ENCODE measurements at regions not wholly inside any gene's neighbourhood (a gene's known extent, or its start where the extent isn't known, plus 50 kb on each side); places are given as distances from the start of the nearest gene placed in this dataset.

DNA sequence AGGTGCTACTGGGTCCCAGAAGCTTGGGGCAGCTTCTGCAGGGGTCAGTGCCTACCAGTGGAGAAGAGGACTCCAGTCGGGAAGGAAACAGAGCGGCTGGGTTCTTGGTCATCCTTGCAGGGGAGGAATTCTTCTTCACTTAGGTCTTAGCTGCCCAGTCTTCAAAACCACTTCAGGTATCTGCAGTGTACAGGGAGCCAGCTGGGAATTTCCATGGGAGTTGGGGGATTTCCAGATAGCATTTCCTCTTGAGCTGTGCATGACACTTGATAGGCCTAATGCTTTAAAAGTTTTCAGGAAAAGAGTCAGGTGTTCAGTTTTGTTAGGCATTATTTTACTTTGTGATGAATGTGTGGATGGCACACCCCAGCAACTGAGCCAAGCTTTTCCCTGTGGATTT, 58.1 kb upstream of the ENPP6 start:
- no peak for DNase-seq (ENCODE audit: low read depth, low spot score)
- in situ Hi-C loops (cut with MboI) = no loop called here
- peak overlapping the region; percentile 81 for H3K27ac ChIP-seq (ENCODE audit: control insufficient read depth, insufficient read depth)
- no peak for TF ChIP-seq ATF7 (IDR thresholded peaks at IDR 0.05; ENCODE audit: low read depth)
- no peak for TF ChIP-seq POU2F2 (IDR thresholded peaks at IDR 0.05; ENCODE audit: borderline replicate concordance, low read depth, low read length)
- no peak for TF ChIP-seq ELK1 (IDR thresholded peaks at IDR 0.05; ENCODE audit: low read depth, low read length)
- no peak for TF ChIP-seq ZNF592 (IDR thresholded peaks at IDR 0.05)
- no peak for TF ChIP-seq MEF2A (IDR thresholded peaks at IDR 0.05; ENCODE audit: insufficient read depth, low read depth, low read length)
- TF ChIP-seq NRF1 (conservative IDR thresholded peaks at IDR 0.05; ENCODE audit: low read depth, low read length) = no peak
- TF ChIP-seq, protein P1, sequence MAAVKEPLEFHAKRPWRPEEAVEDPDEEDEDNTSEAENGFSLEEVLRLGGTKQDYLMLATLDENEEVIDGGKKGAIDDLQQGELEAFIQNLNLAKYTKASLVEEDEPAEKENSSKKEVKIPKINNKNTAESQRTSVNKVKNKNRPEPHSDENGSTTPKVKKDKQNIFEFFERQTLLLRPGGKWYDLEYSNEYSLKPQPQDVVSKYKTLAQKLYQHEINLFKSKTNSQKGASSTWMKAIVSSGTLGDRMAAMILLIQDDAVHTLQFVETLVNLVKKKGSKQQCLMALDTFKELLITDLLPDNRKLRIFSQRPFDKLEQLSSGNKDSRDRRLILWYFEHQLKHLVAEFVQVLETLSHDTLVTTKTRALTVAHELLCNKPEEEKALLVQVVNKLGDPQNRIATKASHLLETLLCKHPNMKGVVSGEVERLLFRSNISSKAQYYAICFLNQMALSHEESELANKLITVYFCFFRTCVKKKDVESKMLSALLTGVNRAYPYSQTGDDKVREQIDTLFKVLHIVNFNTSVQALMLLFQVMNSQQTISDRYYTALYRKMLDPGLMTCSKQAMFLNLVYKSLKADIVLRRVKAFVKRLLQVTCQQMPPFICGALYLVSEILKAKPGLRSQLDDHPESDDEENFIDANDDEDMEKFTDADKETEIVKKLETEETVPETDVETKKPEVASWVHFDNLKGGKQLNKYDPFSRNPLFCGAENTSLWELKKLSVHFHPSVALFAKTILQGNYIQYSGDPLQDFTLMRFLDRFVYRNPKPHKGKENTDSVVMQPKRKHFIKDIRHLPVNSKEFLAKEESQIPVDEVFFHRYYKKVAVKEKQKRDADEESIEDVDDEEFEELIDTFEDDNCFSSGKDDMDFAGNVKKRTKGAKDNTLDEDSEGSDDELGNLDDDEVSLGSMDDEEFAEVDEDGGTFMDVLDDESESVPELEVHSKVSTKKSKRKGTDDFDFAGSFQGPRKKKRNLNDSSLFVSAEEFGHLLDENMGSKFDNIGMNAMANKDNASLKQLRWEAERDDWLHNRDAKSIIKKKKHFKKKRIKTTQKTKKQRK (IDR thresholded peaks at IDR 0.05; ENCODE audit: low read depth, low read length) = no peak
- no peak for TF ChIP-seq FOS (IDR thresholded peaks at IDR 0.05; ENCODE audit: borderline replicate concordance, extremely low read depth, insufficient read length)
- no peak for TF ChIP-seq IKZF1 (conservative IDR thresholded peaks at IDR 0.05)
- no peak for TF ChIP-seq NFYB (IDR thresholded peaks at IDR 0.05; ENCODE audit: insufficient read depth, low read depth, low read length)
- no peak for TF ChIP-seq PML (IDR thresholded peaks at IDR 0.05; ENCODE audit: low read length)
- TF ChIP-seq NR2F1 (conservative IDR thresholded peaks at IDR 0.05) = no peak
- TF ChIP-seq FOXM1 (IDR thresholded peaks at IDR 0.05; ENCODE audit: low read depth, low read length) = no peak
- TF ChIP-seq, protein P2, sequence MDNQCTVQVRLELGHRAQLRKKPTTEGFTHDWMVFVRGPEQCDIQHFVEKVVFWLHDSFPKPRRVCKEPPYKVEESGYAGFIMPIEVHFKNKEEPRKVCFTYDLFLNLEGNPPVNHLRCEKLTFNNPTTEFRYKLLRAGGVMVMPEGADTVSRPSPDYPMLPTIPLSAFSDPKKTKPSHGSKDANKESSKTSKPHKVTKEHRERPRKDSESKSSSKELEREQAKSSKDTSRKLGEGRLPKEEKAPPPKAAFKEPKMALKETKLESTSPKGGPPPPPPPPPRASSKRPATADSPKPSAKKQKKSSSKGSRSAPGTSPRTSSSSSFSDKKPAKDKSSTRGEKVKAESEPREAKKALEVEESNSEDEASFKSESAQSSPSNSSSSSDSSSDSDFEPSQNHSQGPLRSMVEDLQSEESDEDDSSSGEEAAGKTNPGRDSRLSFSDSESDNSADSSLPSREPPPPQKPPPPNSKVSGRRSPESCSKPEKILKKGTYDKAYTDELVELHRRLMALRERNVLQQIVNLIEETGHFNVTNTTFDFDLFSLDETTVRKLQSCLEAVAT (IDR thresholded peaks at IDR 0.05) = no peak
- TF ChIP-seq TAF1 (IDR thresholded peaks at IDR 0.05; ENCODE audit: borderline replicate concordance, low read depth, low read length) = no peak

More for the DNA sequence above, 58.1 kb upstream of the ENPP6 start:
- intact Hi-C loops (cut with micrococcal nuclease; ENCODE audit: unreplicated experiment) = no loop called here
- BruUV-seq (replicated peaks) = no TSS peak
- ATAC-seq (no peak), FAIRE-seq (no peak)
- ChIA-PET RAD21 (ENCODE audit: unreplicated experiment) (interaction anchor here (0.7 to 4.4 kb wide), 3 partner anchors 10 to 54 kb away, joined by 3 to 24 read pairs (median 3); no protein-coding TSS in a partner anchor), POLR2A (interaction anchor here (0.5 to 2.9 kb wide), 3 partner anchors 10 to 102 kb away, joined by 3 to 16 read pairs (median 3); no protein-coding TSS in a partner anchor), SMC1A (ENCODE audit: uncharacterized antibody, unreplicated experiment) (interaction anchor here (0.9 to 17.1 kb wide), 5 partner anchors 7 to 83 kb away, joined by 3 to 325 read pairs (median 5); no protein-coding TSS in a partner anchor), CTCF (interaction anchor here (1.0 to 16.4 kb wide), 5 partner anchors 9 to 264 kb away, joined by 3 to 348 read pairs (median 6); no protein-coding TSS in a partner anchor)
- H3K9me3 ChIP-seq (replicated peaks; ENCODE audit: control insufficient read depth, insufficient read depth, low read length) = peaks cover 32% of the 10 kb centered on the region
- H3K4me1 ChIP-seq (ENCODE audit: control insufficient read depth, insufficient read depth, low read length) = peaks cover 58% of the 10 kb centered on the region
- H3K4me2 ChIP-seq (ENCODE audit: control insufficient read depth, insufficient read depth) = peak overlapping the region; percentile 26; the same call in 1 of the 2 replicates
- 100% methylated on average over 2 of the region's 2 CpGs for WGBS (ENCODE audit: insufficient coverage, insufficient replicate concordance, low lambda C conversion rate, missing lambda C conversion rate)
- H3K9ac ChIP-seq (ENCODE audit: control insufficient read depth, insufficient read depth, low read length) = no peak overlapping the region; the same call in 1 of the 2 replicates
- peaks cover 11% of the 10 kb centered on the region for H3K79me2 ChIP-seq (ENCODE audit: control insufficient read depth, insufficient read depth, low read length)
- H3K36me3 ChIP-seq (ENCODE audit: control insufficient read depth in 2 of 2, insufficient read depth in 2 of 2, low read length in 1 of 2) = no peaks in the 10 kb centered on the region
- no peak overlapping the region; the same call in 1 of the 2 replicates for H3K4me3 ChIP-seq
- no peaks in the 10 kb centered on the region for H4K20me1 ChIP-seq (ENCODE audit: control insufficient read depth, insufficient read depth)
- no peak overlapping the region for H2AFZ ChIP-seq (ENCODE audit: control insufficient read depth, low read depth, low read length)
- no peaks in the 10 kb centered on the region for H3K27me3 ChIP-seq (replicated peaks in 1 of 2; ENCODE audit: control insufficient read depth in 2 of 2, insufficient read depth in 2 of 2, low read length in 1 of 2)
